ENCODE measurements at regions not wholly inside any gene's neighbourhood (a gene's known extent, or its start where the extent isn't known, plus 50 kb on each side); places are given as distances from the start of the nearest gene placed in this dataset.

DNA sequence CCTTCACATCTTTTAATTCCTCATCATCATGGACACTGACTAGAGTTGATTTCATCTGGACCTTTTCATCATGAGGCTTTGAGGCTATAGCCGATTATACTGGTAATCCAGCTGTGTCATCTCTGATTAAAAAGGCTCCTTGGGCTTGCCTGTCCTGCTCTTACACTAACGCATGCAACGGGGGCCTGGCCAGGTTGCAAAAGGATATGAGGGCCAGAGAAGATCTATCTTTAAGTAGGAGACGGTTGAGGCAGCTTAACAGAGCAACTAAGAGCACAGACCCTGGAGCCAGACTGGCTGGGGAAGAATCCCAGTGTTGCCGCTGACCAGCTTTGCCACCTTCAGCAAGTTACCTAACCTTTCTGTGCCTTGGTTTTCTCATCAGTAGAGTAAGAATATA, 211.5 kb downstream of the PTEN start:
- TF ChIP-seq CTCF (IDR thresholded peaks at IDR 0.05) (no peak), POLR2AphosphoS5 (IDR thresholded peaks at IDR 0.05; ENCODE audit: low read depth, low read length) (no peak)
- TF ChIP-seq, protein P1, sequence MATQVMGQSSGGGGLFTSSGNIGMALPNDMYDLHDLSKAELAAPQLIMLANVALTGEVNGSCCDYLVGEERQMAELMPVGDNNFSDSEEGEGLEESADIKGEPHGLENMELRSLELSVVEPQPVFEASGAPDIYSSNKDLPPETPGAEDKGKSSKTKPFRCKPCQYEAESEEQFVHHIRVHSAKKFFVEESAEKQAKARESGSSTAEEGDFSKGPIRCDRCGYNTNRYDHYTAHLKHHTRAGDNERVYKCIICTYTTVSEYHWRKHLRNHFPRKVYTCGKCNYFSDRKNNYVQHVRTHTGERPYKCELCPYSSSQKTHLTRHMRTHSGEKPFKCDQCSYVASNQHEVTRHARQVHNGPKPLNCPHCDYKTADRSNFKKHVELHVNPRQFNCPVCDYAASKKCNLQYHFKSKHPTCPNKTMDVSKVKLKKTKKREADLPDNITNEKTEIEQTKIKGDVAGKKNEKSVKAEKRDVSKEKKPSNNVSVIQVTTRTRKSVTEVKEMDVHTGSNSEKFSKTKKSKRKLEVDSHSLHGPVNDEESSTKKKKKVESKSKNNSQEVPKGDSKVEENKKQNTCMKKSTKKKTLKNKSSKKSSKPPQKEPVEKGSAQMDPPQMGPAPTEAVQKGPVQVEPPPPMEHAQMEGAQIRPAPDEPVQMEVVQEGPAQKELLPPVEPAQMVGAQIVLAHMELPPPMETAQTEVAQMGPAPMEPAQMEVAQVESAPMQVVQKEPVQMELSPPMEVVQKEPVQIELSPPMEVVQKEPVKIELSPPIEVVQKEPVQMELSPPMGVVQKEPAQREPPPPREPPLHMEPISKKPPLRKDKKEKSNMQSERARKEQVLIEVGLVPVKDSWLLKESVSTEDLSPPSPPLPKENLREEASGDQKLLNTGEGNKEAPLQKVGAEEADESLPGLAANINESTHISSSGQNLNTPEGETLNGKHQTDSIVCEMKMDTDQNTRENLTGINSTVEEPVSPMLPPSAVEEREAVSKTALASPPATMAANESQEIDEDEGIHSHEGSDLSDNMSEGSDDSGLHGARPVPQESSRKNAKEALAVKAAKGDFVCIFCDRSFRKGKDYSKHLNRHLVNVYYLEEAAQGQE (IDR thresholded peaks at IDR 0.05; ENCODE audit: insufficient read depth in 1 of 2, low read depth in 2 of 2, low read length in 1 of 2) = no peak

All from Panc1 (cell line).